Retinal pigment epithelial cell (primary cell): ENCODE measurements at regions not wholly inside any gene's neighbourhood (a gene's known extent, or its start where the extent isn't known, plus 50 kb on each side); places are given as distances from the start of the nearest gene placed in this dataset.

Experiments used
- DNase-seq: peaks from one replicate; pipeline ENCODE4 v3.0.0-alpha.2; 2010; ENCODE audit warnings: low read depth
- H3K4me3 ChIP-seq: 2 replicates; pipeline ENCODE4 v1.5.1; 2011; ENCODE audit warnings: mild to moderate bottlenecking, low read length, control low read depth, moderate library complexity
- CTCF ChIP-seq: conservative IDR thresholded peaks from 2 replicates; pipeline ENCODE4 v1.5.1; 2011; ENCODE audit warnings: low read depth, low read length, control low read depth, inconsistent platforms

- H3K4me3 ChIP-seq: no peak overlapping the region
Measured at GRCh38 chr1:106526650-106527049, 529.8 kb upstream of the PRMT6 start.

GRCh38 chr1:106534612-106535011, 521.9 kb upstream of the PRMT6 start:
- no peak for DNase-seq
- peak; percentile 42 for TF ChIP-seq CTCF
- no peak overlapping the region for H3K4me3 ChIP-seq

More at GRCh38 chr1:106526650-106527049, 529.8 kb upstream of the PRMT6 start:
- no peak for TF ChIP-seq CTCF
- DNase-seq: peak; percentile 29

- H3K4me3 ChIP-seq: no peak overlapping the region
- DNase-seq: no peak
- TF ChIP-seq CTCF: no peak
Measured at GRCh38 chr1:106536741-106537140, 519.7 kb upstream of the PRMT6 start.

GRCh38 chr1:106548726-106549125, 507.7 kb upstream of the PRMT6 start:
- TF ChIP-seq CTCF: no peak
- DNase-seq: no peak
- H3K4me3 ChIP-seq: no peak overlapping the region

- no peak for TF ChIP-seq CTCF
- no peak for DNase-seq
- no peak overlapping the region for H3K4me3 ChIP-seq
Measured at GRCh38 chr1:106554294-106554693, 502.2 kb upstream of the PRMT6 start.

GRCh38 chr1:106555571-106555970, 500.9 kb upstream of the PRMT6 start:
- no peak for TF ChIP-seq CTCF
- DNase-seq: no peak
- no peak overlapping the region for H3K4me3 ChIP-seq

- no peak overlapping the region for H3K4me3 ChIP-seq
- DNase-seq: no peak
- no peak for TF ChIP-seq CTCF
Measured at GRCh38 chr1:106564192-106564591, 492.3 kb upstream of the PRMT6 start.
